ENCODE measurements at regions not wholly inside any gene's neighbourhood (a gene's known extent, or its start where the extent isn't known, plus 50 kb on each side); places are given as distances from the start of the nearest gene placed in this dataset.
A peak's percentile ranks its signal among the peaks of the same experiment; 100 is the strongest.
"Not testable (repeated sequence)": the region's sequence is repeated elsewhere in the genome, so short reads cannot be mapped to it uniquely, and the experiment has no call there.

- no peak for DNase-seq
These were observed 231.7 kb downstream of the ZNF621 start for GRCh38 chr3:40756500-40756899.

GRCh38 chr3:40762771-40763170 lies 238.0 kb downstream of the ZNF621 start:
- DNase-seq: not testable (repeated sequence)

- no peak for DNase-seq
These were observed 239.0 kb downstream of the ZNF621 start for GRCh38 chr3:40763807-40764206.

GRCh38 chr3:40764747-40765146 lies 240.0 kb downstream of the ZNF621 start:
- no peak for DNase-seq

GRCh38 chr3:40765884-40766283 lies 241.1 kb downstream of the ZNF621 start:
- no peak for DNase-seq

GRCh38 chr3:40766396-40766795 lies 241.6 kb downstream of the ZNF621 start:
- no peak for DNase-seq

GRCh38 chr3:40768046-40768445 lies 243.3 kb downstream of the ZNF621 start:
- no peak for DNase-seq

- DNase-seq: peak; percentile 8
These were observed 243.8 kb downstream of the ZNF621 start for GRCh38 chr3:40768536-40768935.

GRCh38 chr3:40770061-40770460 lies 245.3 kb downstream of the ZNF621 start:
- no peak for DNase-seq

GRCh38 chr3:40771112-40771511 lies 246.4 kb downstream of the ZNF621 start:
- DNase-seq: no peak

GRCh38 chr3:40779039-40779438 lies 254.3 kb downstream of the ZNF621 start:
- DNase-seq: no peak

- peak; percentile 7 for DNase-seq
These were observed 255.6 kb downstream of the ZNF621 start for GRCh38 chr3:40780291-40780924.

GRCh38 chr3:40780925-40781406 lies 256.2 kb downstream of the ZNF621 start:
- DNase-seq: no peak

- DNase-seq: no peak
These were observed 257.5 kb downstream of the ZNF621 start for GRCh38 chr3:40782111-40782721.

- no peak for DNase-seq
These were observed 266.0 kb downstream of the ZNF621 start for GRCh38 chr3:40790746-40791145.

- no peak for DNase-seq
These were observed 269.0 kb downstream of the ZNF621 start for GRCh38 chr3:40793730-40794129.

- DNase-seq: peak; percentile 83
These were observed 275.6 kb downstream of the ZNF621 start for GRCh38 chr3:40800343-40800742.

- DNase-seq: peak; percentile 43
These were observed 276.6 kb downstream of the ZNF621 start for GRCh38 chr3:40801284-40801741.

GRCh38 chr3:40803311-40803710 lies 278.6 kb downstream of the ZNF621 start:
- no peak for DNase-seq

- no peak for DNase-seq
These were observed 280.7 kb downstream of the ZNF621 start for GRCh38 chr3:40805456-40805855.

- DNase-seq: no peak
These were observed 286.1 kb downstream of the ZNF621 start for GRCh38 chr3:40810813-40811212.

GRCh38 chr3:40817017-40817416 lies 292.3 kb downstream of the ZNF621 start:
- DNase-seq: no peak

GRCh38 chr3:40821315-40821714 lies 296.6 kb downstream of the ZNF621 start:
- no peak for DNase-seq

GRCh38 chr3:40827226-40827625 lies 302.5 kb downstream of the ZNF621 start:
- DNase-seq: no peak

All from HCEC 1CT (cell line).